Fibroblast of the conjunctiva (primary cell): ENCODE measurements at regions not wholly inside any gene's neighbourhood (a gene's known extent, or its start where the extent isn't known, plus 50 kb on each side); places are given as distances from the start of the nearest gene placed in this dataset.
A peak's percentile ranks its signal among the peaks of the same experiment; 100 is the strongest.

Experiments
- DNase-seq: peaks from one replicate; pipeline ENCODE4 v3.0.0-alpha.2; 2010; ENCODE audit warnings: low read depth

DNA sequence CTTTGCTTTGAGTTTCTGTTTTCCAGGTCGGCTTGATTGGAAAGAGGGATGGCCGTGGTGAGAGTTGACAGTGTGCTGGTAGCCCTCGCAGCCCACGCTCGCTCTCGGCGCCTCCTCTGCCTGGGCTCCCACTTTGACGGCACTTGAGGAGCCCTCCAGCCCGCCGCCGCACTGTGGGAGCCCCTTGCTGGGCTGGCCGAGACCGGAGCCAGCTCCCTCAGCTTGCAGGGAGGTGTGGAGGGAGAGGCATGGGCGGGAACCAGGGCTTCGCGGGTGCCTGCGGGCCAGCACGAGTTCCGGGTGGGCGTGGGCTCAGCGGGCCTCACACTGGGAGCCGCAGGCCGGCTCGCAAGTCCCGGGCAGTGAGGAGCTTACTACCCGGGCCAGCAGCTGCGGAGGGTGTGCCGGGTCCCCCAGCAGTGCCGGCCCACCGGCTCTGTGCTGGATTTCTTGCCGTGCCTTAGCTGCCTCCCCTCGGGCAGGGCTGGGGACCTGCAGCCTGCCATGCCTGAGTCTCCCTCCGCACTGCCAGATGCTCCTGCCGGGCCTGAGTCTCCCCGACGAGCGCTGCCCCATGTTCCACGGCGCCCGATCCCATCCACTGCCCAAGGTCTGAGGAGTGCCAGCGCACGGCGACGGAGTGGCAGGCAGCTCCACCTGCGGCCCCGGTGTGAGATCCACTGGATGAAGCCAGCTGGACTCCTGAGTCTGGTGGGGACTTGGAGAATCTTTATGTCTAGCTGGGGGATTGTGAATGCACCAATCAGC is 166.4 kb upstream of the FAT1 start:
- DNase-seq = no peak

GRCh38 chr4:186891859-186892486 is 168.3 kb upstream of the FAT1 start:
- no peak for DNase-seq

GRCh38 chr4:186898367-186898766 is 174.7 kb upstream of the FAT1 start:
- DNase-seq = no peak

DNA sequence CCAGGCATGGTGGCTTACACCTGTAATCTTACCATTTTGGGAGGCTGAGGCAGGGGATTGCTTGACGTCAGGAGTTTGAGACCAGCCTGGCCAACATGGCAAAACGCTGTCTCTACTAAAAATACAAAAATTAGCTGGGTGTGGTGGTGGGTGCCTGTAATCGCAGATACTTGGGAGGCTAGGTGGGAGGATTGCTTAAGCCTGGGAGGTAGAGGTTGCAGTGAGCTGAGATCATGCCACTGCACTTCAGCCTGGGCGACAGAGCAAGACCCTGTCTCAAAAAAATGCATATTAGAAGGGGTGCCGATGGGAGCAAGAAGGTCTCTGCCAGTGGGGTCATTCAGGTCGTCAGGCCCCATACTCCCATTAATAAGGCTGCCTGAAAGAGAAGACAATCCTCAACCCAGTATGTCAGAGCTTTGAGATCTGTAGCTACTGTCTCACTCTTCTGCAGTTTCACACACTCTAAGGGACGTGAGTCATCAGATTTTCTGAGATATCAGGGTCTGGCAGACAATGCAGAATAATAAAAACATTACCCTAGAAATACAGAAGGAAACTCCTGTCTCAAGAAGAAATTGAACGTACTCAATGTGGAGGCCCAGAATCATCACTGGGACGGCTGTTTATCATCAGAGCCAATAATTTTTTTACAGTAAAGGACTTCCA is 176.7 kb upstream of the FAT1 start:
- no peak for DNase-seq

DNA sequence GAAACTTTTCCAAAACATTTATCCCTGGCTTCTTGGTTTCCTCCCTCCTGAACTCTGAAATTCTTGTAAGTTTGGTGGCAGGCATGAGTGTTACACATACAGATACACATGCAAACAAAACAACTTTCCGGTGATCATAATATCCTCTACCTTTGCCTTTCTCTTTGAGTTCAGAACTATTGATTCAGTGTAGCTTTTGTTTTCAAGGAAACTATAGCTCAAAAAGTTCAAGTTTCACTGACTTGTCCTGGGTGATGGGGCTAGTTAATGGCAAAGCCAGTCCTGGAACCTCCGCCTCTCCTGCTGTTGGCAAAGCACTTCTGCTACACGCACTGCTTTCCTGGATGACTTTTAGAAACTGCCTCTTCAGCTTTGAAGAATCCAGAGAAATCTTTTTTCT is 177.3 kb upstream of the FAT1 start:
- DNase-seq = no peak

DNA sequence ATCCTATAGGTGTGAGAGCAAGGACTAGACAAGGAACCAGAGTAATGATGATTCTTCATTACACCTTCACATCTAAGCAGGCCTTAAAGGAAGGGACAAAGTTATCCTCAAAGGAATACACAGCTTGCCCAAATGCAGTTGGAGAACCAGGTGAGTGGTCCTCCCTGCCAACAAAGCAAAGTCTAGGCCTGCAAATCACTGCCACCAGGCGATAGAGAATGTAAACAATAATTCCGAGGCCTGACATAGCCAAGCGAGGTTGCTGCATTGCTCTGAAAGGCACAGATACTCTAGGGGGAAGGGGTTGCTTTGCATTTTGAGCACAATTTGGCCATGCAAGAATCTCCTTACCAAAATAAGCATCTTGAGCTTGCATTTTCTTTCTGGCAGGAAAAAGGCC is 178.2 kb upstream of the FAT1 start:
- DNase-seq = no peak

DNA sequence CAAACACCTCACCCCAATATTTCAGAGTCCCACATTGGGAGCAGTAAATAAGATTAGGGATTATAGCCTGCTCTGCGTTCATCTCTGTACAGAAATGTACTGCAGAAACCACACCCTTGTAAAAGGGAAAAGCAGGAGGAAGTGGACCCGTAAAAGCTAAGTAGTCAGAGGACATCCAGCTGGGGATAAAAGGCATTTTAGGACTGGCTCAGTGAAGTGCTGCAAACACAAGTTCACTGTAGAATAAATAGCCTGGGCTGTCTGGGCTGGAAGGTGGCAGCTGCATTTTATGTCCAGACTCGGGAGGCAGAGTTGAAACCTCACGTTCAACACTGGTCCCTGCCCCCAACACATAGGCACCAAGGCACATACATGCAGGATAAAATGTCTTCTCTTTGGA is 178.7 kb upstream of the FAT1 start:
- no peak for DNase-seq

DNA sequence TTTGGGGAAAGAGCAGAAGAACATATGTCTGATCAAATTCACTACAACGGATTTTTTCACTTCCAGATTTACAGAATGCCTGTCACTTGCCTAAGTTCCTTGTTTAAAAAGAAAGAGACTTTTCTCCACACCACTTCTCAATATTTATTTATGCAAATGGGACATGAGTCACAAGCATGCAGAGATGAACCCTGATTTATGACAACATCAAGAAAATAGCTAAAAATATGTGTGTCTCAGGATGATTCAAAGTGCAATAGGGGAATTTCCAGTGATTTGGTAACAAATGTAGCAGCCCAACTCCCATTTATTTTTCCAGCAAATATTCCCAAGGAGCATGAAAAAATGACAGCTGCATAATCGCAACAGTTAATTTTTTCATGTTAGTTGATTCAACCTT is 180.4 kb upstream of the FAT1 start:
- peak; percentile 53 for DNase-seq

GRCh38 chr4:186906722-186907121 is 183.1 kb upstream of the FAT1 start:
- no peak for DNase-seq

- no peak for DNase-seq
Observed at GRCh38 chr4:186910385-186910784, 186.7 kb upstream of the FAT1 start.

GRCh38 chr4:186912606-186913005 is 188.9 kb upstream of the FAT1 start:
- DNase-seq = no peak

DNA sequence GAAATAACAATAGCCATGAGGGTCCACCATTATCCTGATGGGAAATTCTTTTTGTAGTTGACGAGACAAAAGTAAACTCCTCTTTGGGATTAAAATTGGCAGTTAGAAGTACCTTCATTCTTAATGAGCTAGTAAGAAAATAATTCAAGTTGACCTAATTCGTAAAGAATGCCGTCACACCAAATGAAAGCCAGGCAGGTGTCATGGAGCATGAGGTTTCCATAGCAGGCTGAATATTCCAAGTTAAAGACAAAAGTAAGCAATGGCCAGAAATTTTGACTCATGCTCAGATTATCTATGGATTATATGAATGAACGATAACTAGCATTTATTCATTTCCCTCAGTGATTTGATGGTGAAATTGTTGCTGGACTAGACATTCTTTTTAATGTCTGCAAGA is 192.2 kb upstream of the FAT1 start:
- DNase-seq = no peak

- DNase-seq = no peak
Observed at GRCh38 chr4:186917136-186917535, 193.5 kb upstream of the FAT1 start.

DNA sequence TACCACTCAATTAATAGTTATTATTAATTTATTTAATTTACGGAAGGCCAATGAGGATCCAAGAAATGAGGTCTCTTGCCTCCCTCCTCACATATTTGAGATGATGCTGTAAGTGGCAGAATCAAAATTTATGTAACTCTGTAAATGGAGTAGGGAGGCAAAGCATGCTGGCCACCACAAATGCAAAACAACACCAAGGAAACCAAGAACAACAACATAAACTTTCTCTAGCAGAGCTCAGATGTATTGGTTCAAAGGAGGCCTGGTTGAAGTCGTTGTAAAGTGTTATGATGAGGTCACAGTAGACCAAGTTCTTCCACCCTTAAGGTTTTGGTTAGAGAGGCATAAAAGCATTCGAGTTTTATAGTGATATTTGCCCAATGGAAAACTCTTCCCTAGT is 194.8 kb upstream of the FAT1 start:
- DNase-seq = no peak

DNA sequence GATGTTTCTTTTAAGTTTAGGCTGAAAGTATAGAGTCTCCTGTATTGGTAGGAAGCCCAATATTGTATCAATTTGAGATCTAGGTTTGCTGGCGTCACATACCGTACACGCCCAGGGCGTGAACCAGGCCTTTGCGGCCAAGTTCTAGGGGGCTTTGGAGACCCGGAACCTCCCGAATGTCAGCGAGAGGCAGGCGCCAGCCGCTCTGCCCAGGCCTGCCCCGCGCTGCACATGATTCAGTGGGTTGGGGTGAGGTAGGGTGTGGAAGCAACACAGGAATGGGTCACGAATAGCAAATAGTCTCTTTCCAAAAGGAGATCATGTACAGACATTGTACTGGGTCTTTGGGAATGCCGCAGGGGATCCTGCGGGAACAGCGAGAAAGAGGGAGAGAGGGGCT is 195.7 kb upstream of the FAT1 start:
- no peak for DNase-seq

- DNase-seq = peak; percentile 14
Observed at GRCh38 chr4:186920483-186920882, 196.8 kb upstream of the FAT1 start.

DNA sequence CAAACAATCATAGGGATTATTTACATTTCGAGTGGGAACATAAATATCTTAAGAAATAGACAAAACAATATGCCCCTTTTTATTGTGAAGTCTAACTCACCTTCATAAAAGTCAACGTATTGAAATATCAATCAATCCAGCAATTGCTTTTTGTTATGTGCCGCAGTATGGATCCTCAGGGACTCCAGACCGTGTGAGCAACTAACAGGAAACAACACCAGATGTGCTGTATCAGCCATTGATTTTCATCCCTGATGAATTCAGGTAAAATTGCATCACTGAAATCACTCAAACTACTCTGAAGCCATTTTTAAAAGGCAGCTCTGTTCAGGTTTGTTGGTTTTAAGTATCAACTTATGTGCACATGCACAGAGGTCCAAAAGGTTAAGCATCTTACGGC is 197.3 kb upstream of the FAT1 start:
- no peak for DNase-seq

- DNase-seq = no peak
Observed at GRCh38 chr4:186924723-186925122, 201.1 kb upstream of the FAT1 start.

- DNase-seq = no peak
Observed at GRCh38 chr4:186927624-186928023, 204.0 kb upstream of the FAT1 start.

GRCh38 chr4:186930024-186930423 is 206.4 kb upstream of the FAT1 start:
- no peak for DNase-seq

- no peak for DNase-seq
Observed at GRCh38 chr4:186931519-186931918, 207.9 kb upstream of the FAT1 start.

- no peak for DNase-seq
Observed at GRCh38 chr4:186932196-186932595, 208.5 kb upstream of the FAT1 start.

GRCh38 chr4:186932631-186933187 is 209.1 kb upstream of the FAT1 start:
- DNase-seq = no peak
